GM06990 (cell line): ENCODE measurements at regions not wholly inside any gene's neighbourhood (a gene's known extent, or its start where the extent isn't known, plus 50 kb on each side); places are given as distances from the start of the nearest gene placed in this dataset.

ENCODE experiments used
- DNase-seq: peaks from one replicate; pipeline ENCODE4 v3.0.0-alpha.2; 2011; ENCODE audit not compliant: insufficient read length; ENCODE audit errors: extremely low read depth
- H3K27me3 ChIP-seq: replicated peaks from 2 replicates; pipeline ENCODE4 v1.6.0; 2011; ENCODE audit warnings: low read length; ENCODE audit not compliant: control insufficient read depth, insufficient read depth
- H3K36me3 ChIP-seq: 2 replicates; pipeline ENCODE4 v1.5.1; 2011; ENCODE audit warnings: low read length; ENCODE audit not compliant: control insufficient read depth, insufficient read depth
- H3K4me3 ChIP-seq: replicated peaks from 2 replicates; pipeline ENCODE4 v1.5.1; 2011; ENCODE audit warnings: low read depth, mild to moderate bottlenecking, control low read depth, low read length
- CTCF ChIP-seq: IDR thresholded peaks from 2 replicates; pipeline ENCODE4 v1.5.1; 2011; ENCODE audit warnings: low read length, control low read depth, mild to moderate bottlenecking, inconsistent platforms; ENCODE audit not compliant: insufficient read depth, poor library complexity, severe bottlenecking

DNA sequence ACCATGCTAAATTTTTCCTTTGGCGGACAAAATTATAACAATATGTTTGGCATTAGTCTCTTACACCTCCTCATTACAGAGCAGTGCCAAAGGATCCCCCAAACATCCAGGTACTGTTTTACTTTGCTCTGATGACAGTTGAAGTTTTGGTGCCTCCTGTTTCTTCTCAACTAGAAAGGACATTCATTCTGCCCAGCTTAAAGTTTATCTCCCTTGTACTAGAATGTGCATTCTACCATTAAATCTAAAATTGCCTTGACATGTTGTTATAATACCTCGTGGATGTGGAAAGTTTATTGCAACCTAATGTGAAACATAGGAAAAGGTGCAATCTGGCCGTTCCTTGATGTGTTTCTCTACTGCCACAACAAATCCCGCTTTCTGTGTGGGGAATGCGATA lies 173.4 kb downstream of the KITLG start:
- no peaks in the 10 kb centered on the region for H3K36me3 ChIP-seq
- no peaks in the 10 kb centered on the region for H3K27me3 ChIP-seq
- no peak for DNase-seq
- TF ChIP-seq CTCF, result no peak
- H3K4me3 ChIP-seq, result no peak overlapping the region

GRCh38 chr12:88408823-88409222 lies 171.4 kb downstream of the KITLG start:
- DNase-seq, result no peak
- no peaks in the 10 kb centered on the region for H3K36me3 ChIP-seq
- no peak overlapping the region for H3K4me3 ChIP-seq
- no peak for TF ChIP-seq CTCF
- no peaks in the 10 kb centered on the region for H3K27me3 ChIP-seq

DNA sequence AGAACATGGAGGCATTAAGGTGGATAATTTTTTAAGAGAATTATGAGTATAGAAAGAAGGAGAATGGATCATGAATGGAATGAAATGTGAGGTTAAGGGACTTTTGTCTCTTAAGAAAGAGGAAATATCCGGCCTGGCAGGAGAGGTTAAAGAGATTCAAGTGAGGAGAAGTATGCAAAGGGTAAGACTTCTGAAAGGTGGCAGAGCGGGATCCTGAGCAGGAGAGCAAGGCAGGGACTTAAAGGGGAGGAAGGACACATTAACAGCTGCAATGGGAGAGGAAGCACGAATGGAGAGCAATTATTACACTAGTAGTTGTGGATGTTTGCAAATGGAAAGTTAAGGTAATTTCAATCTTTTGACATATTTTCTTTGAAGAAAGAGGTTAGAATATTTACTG lies 171.0 kb downstream of the KITLG start:
- no peaks in the 10 kb centered on the region for H3K36me3 ChIP-seq
- H3K4me3 ChIP-seq, result no peak overlapping the region
- no peak for DNase-seq
- H3K27me3 ChIP-seq, result no peaks in the 10 kb centered on the region
- TF ChIP-seq CTCF, result no peak

GRCh38 chr12:88411689-88412088 lies 168.6 kb downstream of the KITLG start:
- no peaks in the 10 kb centered on the region for H3K27me3 ChIP-seq
- H3K4me3 ChIP-seq, result no peak overlapping the region
- DNase-seq, result no peak

GRCh38 chr12:88413646-88414045 lies 166.6 kb downstream of the KITLG start:
- H3K4me3 ChIP-seq, result no peak overlapping the region
- no peaks in the 10 kb centered on the region for H3K27me3 ChIP-seq
- H3K36me3 ChIP-seq, result no peaks in the 10 kb centered on the region
- no peak for DNase-seq
- TF ChIP-seq CTCF, result no peak

More at GRCh38 chr12:88411689-88412088, 168.6 kb downstream of the KITLG start:
- no peaks in the 10 kb centered on the region for H3K36me3 ChIP-seq
- no peak for TF ChIP-seq CTCF

DNA sequence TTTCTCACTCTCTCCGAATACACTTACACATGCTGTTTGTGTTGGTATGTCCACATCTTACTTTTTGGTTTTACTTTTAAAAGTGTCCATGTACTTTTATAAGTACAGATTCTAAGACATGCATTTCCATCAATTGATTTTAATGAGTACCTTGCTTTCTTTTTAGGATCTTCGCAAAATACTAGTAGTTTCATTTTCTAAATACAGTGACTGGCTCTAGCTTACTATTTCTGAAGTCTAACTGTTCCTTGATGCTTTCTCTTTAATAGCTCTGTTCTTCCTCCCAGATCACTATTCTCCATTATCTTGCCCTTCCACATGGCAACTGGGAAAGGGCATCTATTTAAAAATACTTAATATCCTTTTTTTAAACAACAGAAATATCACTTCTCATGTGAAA lies 164.1 kb downstream of the KITLG start:
- Histone ChIP-seq H3K4me3 (peak overlapping the region; percentile 33; the same call in 1 of the 2 replicates), H3K36me3 (no peaks in the 10 kb centered on the region), H3K27me3 (no peaks in the 10 kb centered on the region)
- no peak for DNase-seq
- TF ChIP-seq CTCF, result no peak
